K562 (cell line): ENCODE measurements at regions not wholly inside any gene's neighbourhood (a gene's known extent, or its start where the extent isn't known, plus 50 kb on each side); places are given as distances from the start of the nearest gene placed in this dataset.

ENCODE experiments used
- ATAC-seq: fragments of 200-7000 bp; cut with Tn5 transposase; 3 replicates; pipeline ENCODE4 v1.9.1; 2020; ENCODE audit warnings: moderate library complexity
- BruUV-seq: library from RNA; stranded (reverse); fragments of 400-500 nt; replicated peaks from 2 replicates; lab custom pipeline; 2021; lab: Mats Ljungman, UMichigan
- CTCF ChIA-PET: fragments of 300-600 bp; formaldehyde crosslinking; extraction: SDS; loops from one replicate; lab custom pipeline; 2021; ENCODE audit warnings: low intra/inter-chr PET ratio; lab: Yijun Ruan, JAX
- POLR2A ChIA-PET: fragments of 300-600, 350-650 bp; sonication (Branson Sonifier 250); formaldehyde crosslinking; extraction: SDS; loops from one replicate; lab custom pipeline; 2021; ENCODE audit warnings: antibody characterized with exemption, inconsistent platforms; lab: Yijun Ruan, JAX
- DNase-seq, 4 experiments: peaks; one replicate each; pipeline versions ENCODE4 v3.0.0 to v3.0.0-alpha.2; 2011 to 2018; ENCODE audit warnings: low spot score in 3 of 4, mixed read lengths in 3 of 4; ENCODE audit errors: extremely low read depth in 1 of 4
- FAIRE-seq: peaks from 2 replicates; lab custom pipeline; 2011; peaks lifted over from hg19 to GRCh38; lab: Jason Lieb, UNC
- H2AFZ ChIP-seq: 2 replicates; pipeline ENCODE4 v1.6.0; 2011; ENCODE audit warnings: low read depth, low read length, control low read depth, inconsistent platforms
- H3K27ac ChIP-seq: fragments of 200-600 bp; 3 replicates; pipeline ENCODE4 v1.8.0; 2011; ENCODE audit warnings: low read depth, mild to moderate bottlenecking, control low read depth, inconsistent platforms, low read length, moderate library complexity, mixed read lengths; ENCODE audit errors: extremely low read depth
- H3K27me3 ChIP-seq, 2 experiments: fragments of 300-600 bp in 1 of 2; 2 replicates in 1 of 2; 3 replicates in 1 of 2; pipeline versions ENCODE4 v1.6.0 to v1.8.0; 2011; ENCODE audit warnings: inconsistent platforms in 2 of 2, low read length in 2 of 2, mild to moderate bottlenecking in 1 of 2, mixed read lengths in 1 of 2, moderate library complexity in 1 of 2; ENCODE audit not compliant: control insufficient read depth in 2 of 2, insufficient read depth in 2 of 2
- H3K36me3 ChIP-seq: fragments of 300-600 bp; 3 replicates; pipeline ENCODE4 v1.8.0; 2011; ENCODE audit warnings: mild to moderate bottlenecking, low read length, inconsistent platforms; ENCODE audit not compliant: control insufficient read depth, insufficient read depth
- H3K4me1 ChIP-seq, 2 experiments: fragments of 200-600 bp in 1 of 2; replicated peaks in 1 of 2; 2 replicates in 1 of 2; 3 replicates in 1 of 2; pipeline versions ENCODE4 v1.5.1 to v1.8.0; 2011; ENCODE audit warnings: inconsistent platforms in 2 of 2, low read length in 2 of 2, mild to moderate bottlenecking in 1 of 2, mixed read lengths in 1 of 2, moderate library complexity in 1 of 2; ENCODE audit not compliant: control insufficient read depth in 2 of 2, insufficient read depth in 2 of 2
- H3K4me2 ChIP-seq: 2 replicates; pipeline ENCODE4 v1.6.1; 2011; ENCODE audit warnings: low read length, control low read depth, inconsistent platforms, mixed read lengths; ENCODE audit not compliant: insufficient read depth
- H3K4me3 ChIP-seq: fragments of 200-600 bp; sonication (generic), shearing (Covaris generic); 2 replicates; pipeline ENCODE4 v1.5.1; 2016; ENCODE audit warnings: control low read depth, inconsistent platforms
- H3K79me2 ChIP-seq: fragments of 200-600 bp; 3 replicates; pipeline ENCODE4 v1.8.0; 2011; ENCODE audit warnings: low read length, inconsistent platforms; ENCODE audit not compliant: control insufficient read depth, insufficient read depth
- H3K9ac ChIP-seq, 2 experiments: 2 replicates each; pipeline versions ENCODE4 v1.6.0 to v1.6.1; 2011; ENCODE audit warnings: low read depth in 2 of 2, low read length in 2 of 2, control low read depth in 1 of 2, inconsistent platforms in 1 of 2, mild to moderate bottlenecking in 1 of 2, mixed read lengths in 1 of 2; ENCODE audit not compliant: insufficient read depth in 1 of 2
- H3K9me1 ChIP-seq: one replicate; pipeline ENCODE4 v1.6.0; 2011; ENCODE audit warnings: inconsistent platforms, mild to moderate bottlenecking, low read length, moderate library complexity; ENCODE audit not compliant: control insufficient read depth, insufficient read depth
- H3K9me3 ChIP-seq: replicated peaks from 2 replicates; pipeline ENCODE4 v1.5.1; 2011; ENCODE audit warnings: low read depth, low read length, inconsistent platforms; ENCODE audit not compliant: control insufficient read depth, insufficient read depth
- H4K20me1 ChIP-seq: replicated peaks from 2 replicates; pipeline ENCODE4 v1.6.1; 2011; ENCODE audit warnings: low read length, inconsistent platforms, mixed read lengths; ENCODE audit not compliant: control insufficient read depth, insufficient read depth
- BCLAF1 ChIP-seq, 2 experiments: fragments of 450-650 bp in 1 of 2; IDR thresholded peaks; 2 replicates each; pipeline ENCODE4 v1.6.1; 2011 to 2017; ENCODE audit warnings: low read depth in 2 of 2, antibody characterized with exemption in 1 of 2, borderline replicate concordance in 1 of 2, low read length in 1 of 2, mild to moderate bottlenecking in 1 of 2, mixed read lengths in 1 of 2; ENCODE audit not compliant: control insufficient read depth in 1 of 2
- CTCF ChIP-seq, 3 experiments: IDR thresholded peaks in 2 of 3; conservative IDR thresholded peaks in 1 of 3; 2 replicates each; pipeline ENCODE4 v1.5.1; 2011 to 2012; ENCODE audit warnings: low read length in 3 of 3, mild to moderate bottlenecking in 3 of 3, control low read depth in 2 of 3, improper control_type of control experiment in 1 of 3, inconsistent platforms in 1 of 3, low read depth in 1 of 3, mixed read lengths in 1 of 3, moderate library complexity in 1 of 3; ENCODE audit not compliant: insufficient read depth in 2 of 3
- HMBOX1 ChIP-seq: sonication (generic); IDR thresholded peaks from 2 replicates; pipeline ENCODE4 v1.6.1; 2016
- MYC ChIP-seq, 2 experiments: fragments of 250-450 bp in 1 of 2; sonication (Bioruptor Pico) in 1 of 2; IDR thresholded peaks; 2 replicates each; pipeline versions ENCODE4 v1.5.1 to v1.6.1; 2012 to 2021; ENCODE audit warnings: low read depth in 2 of 2, borderline replicate concordance in 1 of 2, improper control_type of control experiment in 1 of 2, low read length in 1 of 2, mild to moderate bottlenecking in 1 of 2, moderate library complexity in 1 of 2
- RBM25 ChIP-seq: fragments of 200-400 bp; formaldehyde crosslinking; IDR thresholded peaks from 2 replicates; pipeline ENCODE4 v1.6.1; 2018; ENCODE audit warnings: low read length, low read depth, moderate library complexity; ENCODE audit not compliant: severe bottlenecking
- RNF219 ChIP-seq: fragments of 250-450 bp; sonication (Bioruptor Pico); IDR thresholded peaks from 2 replicates; pipeline ENCODE4 v1.5.0; 2022; ENCODE audit warnings: mild to moderate bottlenecking
- SREBF2 ChIP-seq: sonication (generic); formaldehyde crosslinking; IDR thresholded peaks from 2 replicates; pipeline ENCODE4 v1.4.0; 2020; ENCODE audit warnings: mild to moderate bottlenecking, missing genetic modification reagents
- TARDBP ChIP-seq: fragments of 450-650 bp; IDR thresholded peaks from 2 replicates; pipeline ENCODE4 v1.6.1; 2016
- ZFX ChIP-seq: sonication (generic); formaldehyde crosslinking; IDR thresholded peaks from 2 replicates; pipeline ENCODE4 v1.8.0; 2022; ENCODE audit warnings: mild to moderate bottlenecking, missing genetic modification reagents, moderate library complexity
- ZNF436 ChIP-seq: fragments of 250-450, 450-650 bp; sonication (Bioruptor Pico); formaldehyde crosslinking; IDR thresholded peaks from 2 replicates; pipeline ENCODE4 v1.7.0; 2020; ENCODE audit warnings: mild to moderate bottlenecking
- ZNF699 ChIP-seq: fragments of 250-450 bp; sonication (Bioruptor Pico); IDR thresholded peaks from 2 replicates; pipeline ENCODE4 v1.8.0; 2021; ENCODE audit warnings: mild to moderate bottlenecking, moderate library complexity; ENCODE audit not compliant: insufficient replicate concordance
- WGBS: fragments of 100-300 bp; shearing (Covaris generic); methylation state at CpG from one replicate; pipeline ENCODE4 v1.1.6; 2016; ENCODE audit warnings: low coverage, mixed read lengths; ENCODE audit not compliant: insufficient coverage; ENCODE audit errors: missing lambda C conversion rate; 5-methylcytosine and 5-hydroxymethylcytosine counted together
- in situ Hi-C: fragments of 300-500 bp; cut with MboI; formaldehyde crosslinking; loops from 4 replicates; pipeline ENCODE4 v1.15.0; 2018; ENCODE audit warnings: inconsistent platforms, mixed read lengths
- intact Hi-C: fragments of 100-400 bp; cut with micrococcal nuclease; formaldehyde crosslinking; loops from 2 replicates; pipeline ENCODE4 v1.14.2; 2022

- TF ChIP-seq BCLAF1 (IDR thresholded peaks at IDR 0.05; ENCODE audit: borderline replicate concordance in 1 of 2, control insufficient read depth in 1 of 2, low read depth in 2 of 2, low read length in 1 of 2), result no peak
- TF ChIP-seq, all 486 proteins: peak for 0
Measured at GRCh38 chr16:51569203-51569931, 418.3 kb upstream of the SALL1 start (continued).

GRCh38 chr16:51567911-51568310 is 416.8 kb upstream of the SALL1 start:
- WGBS, result 0% methylated on average over 3 of the region's 3 CpGs
- FAIRE-seq, result no peak
- no peaks in the 10 kb centered on the region for H3K9me3 ChIP-seq
- POLR2A ChIA-PET, result no interaction called here
- no peak overlapping the region for H2AFZ ChIP-seq
- no peak overlapping the region for H3K9ac ChIP-seq
- H3K4me3 ChIP-seq, result no peak overlapping the region
- no peaks in the 10 kb centered on the region for H3K4me1 ChIP-seq
- H3K4me2 ChIP-seq, result no peak overlapping the region
- no peaks in the 10 kb centered on the region for H4K20me1 ChIP-seq
- no peaks in the 10 kb centered on the region for H3K9me1 ChIP-seq
- H3K36me3 ChIP-seq, result no peaks in the 10 kb centered on the region
- CTCF ChIA-PET, result no interaction called here
- no peak for ATAC-seq
- no peaks in the 10 kb centered on the region for H3K79me2 ChIP-seq
- DNase-seq, result no peak
- H3K27ac ChIP-seq, result no peak overlapping the region
- in situ Hi-C loops (no loop called here), intact Hi-C loops (no loop called here)
- H3K27me3 ChIP-seq, result no peaks in the 10 kb centered on the region
- no TSS peak for BruUV-seq
- TF ChIP-seq RBM25 (no peak), CTCF (IDR thresholded peaks at IDR 0.05 in 2 of 3, conservative IDR thresholded peaks at IDR 0.05 in 1 of 3; ENCODE audit: insufficient read depth in 2 of 3, low read depth in 1 of 3, low read length in 3 of 3) (no peak), ZFX (CRISPR knock-in tag) (no peak), RNF219 (no peak), TARDBP (no peak), ZNF699 (CRISPR knock-in tag) (no peak), ZNF436 (CRISPR knock-in tag) (no peak), HMBOX1 (no peak), MYC (IDR thresholded peaks at IDR 0.05; ENCODE audit: low read depth, low read length) (no peak), MYC (CRISPR knock-in tag; IDR thresholded peaks at IDR 0.05; ENCODE audit: borderline replicate concordance, low read depth) (no peak), SREBF2 (CRISPR knock-in tag) (no peak)
